Liver (tissue), 8 donors: ENCODE measurements at regions not wholly inside any gene's neighbourhood (a gene's known extent, or its start where the extent isn't known, plus 50 kb on each side); places are given as distances from the start of the nearest gene placed in this dataset.

ENCODE experiments used
- DNase-seq: peaks from one replicate; pipeline ENCODE4 v3.0.0-alpha.2; 2017; ENCODE audit warnings: low spot score
- H3K27ac ChIP-seq, 2 donors: one replicate each; pipeline ENCODE4 v1.7.0; 2013; ENCODE audit warnings: inconsistent platforms in 2 of 2, low read length in 2 of 2, control low read depth in 1 of 2, low read depth in 1 of 2, mild to moderate bottlenecking in 1 of 2
- H3K27me3 ChIP-seq, 4 donors: one replicate each; pipeline versions ENCODE4 v1.6.1 to v1.7.0; 2013; ENCODE audit warnings: low read length in 3 of 4, inconsistent platforms in 1 of 4, mild to moderate bottlenecking in 1 of 4, moderate library complexity in 1 of 4; ENCODE audit not compliant: control insufficient read depth in 4 of 4, insufficient read depth in 4 of 4
- H3K36me3 ChIP-seq, 4 donors: one replicate each; pipeline versions ENCODE4 v1.6.1 to v1.7.0; 2013; ENCODE audit warnings: low read length in 3 of 4, mild to moderate bottlenecking in 3 of 4, low read depth in 1 of 4, moderate library complexity in 1 of 4; ENCODE audit not compliant: control insufficient read depth in 4 of 4, insufficient read depth in 3 of 4
- H3K4me1 ChIP-seq, 4 donors: one replicate each; pipeline versions ENCODE4 v1.6.1 to v1.7.0; 2013; ENCODE audit warnings: low read length in 3 of 4, mild to moderate bottlenecking in 3 of 4, moderate library complexity in 1 of 4; ENCODE audit not compliant: control insufficient read depth in 4 of 4, insufficient read depth in 4 of 4
- H3K4me3 ChIP-seq, 3 donors: one replicate each; pipeline versions ENCODE4 v1.6.1 to v1.7.0; 2013; ENCODE audit warnings: low read length in 3 of 3, control low read depth in 1 of 3, low read depth in 1 of 3, mild to moderate bottlenecking in 1 of 3
- H3K9ac ChIP-seq, 2 donors: one replicate each; pipeline ENCODE4 v1.7.0; 2013; ENCODE audit warnings: low read length in 2 of 2, mild to moderate bottlenecking in 2 of 2, moderate library complexity in 2 of 2, control low read depth in 1 of 2, low read depth in 1 of 2
- H3K9me3 ChIP-seq, 4 donors: one replicate each; pipeline versions ENCODE4 v1.6.1 to v1.7.0; 2013; ENCODE audit warnings: low read length in 3 of 4; ENCODE audit not compliant: control insufficient read depth in 4 of 4
- ATF3 ChIP-seq: IDR thresholded peaks from 2 replicates; pipeline ENCODE4 v1.6.1; 2016; ENCODE audit warnings: antibody characterized with exemption
- CTCF ChIP-seq: fragments of 150-350 bp; IDR thresholded peaks from 2 replicates; pipeline ENCODE4 v1.5.1; 2017; ENCODE audit warnings: improper control_type of control experiment, low read depth, low read length; ENCODE audit not compliant: missing input control
- EGR1 ChIP-seq, 2 donors: IDR thresholded peaks; 2 replicates each; pipeline ENCODE4 v1.6.1; 2016 to 2018; ENCODE audit warnings: antibody characterized with exemption in 2 of 2, low read depth in 2 of 2
- FOXA1 ChIP-seq: IDR thresholded peaks from 2 replicates; pipeline ENCODE4 v1.6.1; 2016; ENCODE audit warnings: antibody characterized with exemption
- FOXA2 ChIP-seq: IDR thresholded peaks from 2 replicates; pipeline ENCODE4 v1.6.1; 2016; ENCODE audit warnings: antibody characterized with exemption
- GABPA ChIP-seq, 2 donors: IDR thresholded peaks in 1 of 2; conservative IDR thresholded peaks in 1 of 2; 2 replicates each; pipeline ENCODE4 v1.6.1; 2016; ENCODE audit warnings: antibody characterized with exemption in 2 of 2, mild to moderate bottlenecking in 1 of 2, moderate library complexity in 1 of 2
- HNF4A ChIP-seq, 2 donors: conservative IDR thresholded peaks; 2 replicates each; pipeline ENCODE4 v1.6.1; 2016; ENCODE audit warnings: antibody characterized with exemption in 2 of 2, mild to moderate bottlenecking in 2 of 2
- HNF4G ChIP-seq: IDR thresholded peaks from 2 replicates; pipeline ENCODE4 v1.6.1; 2016; ENCODE audit warnings: antibody characterized with exemption
- JUND ChIP-seq, 2 donors: IDR thresholded peaks; 2 replicates each; pipeline ENCODE4 v1.6.1; 2016; ENCODE audit warnings: antibody characterized with exemption in 2 of 2
- MAX ChIP-seq: IDR thresholded peaks from 2 replicates; pipeline ENCODE4 v1.6.1; 2016; ENCODE audit warnings: antibody characterized with exemption
- NR2F2 ChIP-seq: IDR thresholded peaks from 2 replicates; pipeline ENCODE4 v1.6.1; 2016; ENCODE audit warnings: antibody characterized with exemption
- RAD21 ChIP-seq, 2 donors: IDR thresholded peaks; 2 replicates each; pipeline ENCODE4 v1.6.1; 2016; ENCODE audit warnings: antibody characterized with exemption in 2 of 2, mild to moderate bottlenecking in 2 of 2
- REST ChIP-seq: IDR thresholded peaks from 2 replicates; pipeline ENCODE4 v1.6.1; 2016; ENCODE audit warnings: antibody characterized with exemption, mild to moderate bottlenecking
- RXRA ChIP-seq, 2 donors: IDR thresholded peaks; 2 replicates each; pipeline ENCODE4 v1.6.1; 2017 to 2018; ENCODE audit warnings: antibody characterized with exemption in 2 of 2, mild to moderate bottlenecking in 1 of 2
- SP1 ChIP-seq: IDR thresholded peaks from 2 replicates; pipeline ENCODE4 v1.6.1; 2018; ENCODE audit warnings: antibody characterized with exemption, mild to moderate bottlenecking
- TAF1 ChIP-seq: conservative IDR thresholded peaks from 2 replicates; pipeline ENCODE4 v1.6.1; 2016; ENCODE audit warnings: antibody characterized with exemption, mild to moderate bottlenecking
- YY1 ChIP-seq: IDR thresholded peaks from 2 replicates; pipeline ENCODE4 v1.6.1; 2016; ENCODE audit warnings: antibody characterized with exemption, mild to moderate bottlenecking
- ZBTB33 ChIP-seq: IDR thresholded peaks from 2 replicates; pipeline ENCODE4 v1.6.1; 2016; ENCODE audit warnings: antibody characterized with exemption
- WGBS: extraction: QIAGEN DNeasy Blood & Tissue Kit; methylation state at CpG from one replicate; pipeline ENCODE4 v1.1.7; 2013; 5-methylcytosine and 5-hydroxymethylcytosine counted together
- donor health status: healthy.
- donor health status: healthy.
- donor health status: healthy.
- donor health status: healthy.
- donor health status: healthy.

GRCh38 chr3:117114517-117115265 lies 405.1 kb downstream of the TUSC7 start (continued):
- TF ChIP-seq ZBTB33 (no peak), ATF3 (no peak), FOXA2 (no peak), MAX (no peak), HNF4G (no peak), RAD21 (IDR thresholded peaks at IDR 0.05) (no peak), EGR1 (IDR thresholded peaks at IDR 0.05; ENCODE audit: low read depth in 2 of 2) (no peak), GABPA (IDR thresholded peaks at IDR 0.05 in 1 of 2, conservative IDR thresholded peaks at IDR 0.05 in 1 of 2) (no peak), TAF1 (no peak), YY1 (no peak), NR2F2 (no peak), FOXA1 (no peak), SP1 (no peak)

GRCh38 chr3:117117188-117117936 lies 407.8 kb downstream of the TUSC7 start:
- H3K27me3 ChIP-seq = no peaks in the 10 kb centered on the region
- DNase-seq = no peak
- H3K4me3 ChIP-seq = no peak overlapping the region
- no peaks in the 10 kb centered on the region for H3K36me3 ChIP-seq
- 77% methylated on average over 2 of the region's 2 CpGs for WGBS
- no peaks in the 10 kb centered on the region for H3K4me1 ChIP-seq
- H3K9ac ChIP-seq = no peak overlapping the region
- TF ChIP-seq TAF1 (no peak), SP1 (no peak), NR2F2 (no peak), FOXA2 (no peak), GABPA (IDR thresholded peaks at IDR 0.05 in 1 of 2, conservative IDR thresholded peaks at IDR 0.05 in 1 of 2) (no peak), RAD21 (IDR thresholded peaks at IDR 0.05) (no peak), HNF4G (no peak), RXRA (IDR thresholded peaks at IDR 0.05) (no peak)
- no peak overlapping the region for H3K27ac ChIP-seq
- H3K9me3 ChIP-seq = no peaks in the 10 kb centered on the region

- 90% methylated on average over 1 of the region's 1 CpG for WGBS
- H3K36me3 ChIP-seq = no peaks in the 10 kb centered on the region
- H3K9me3 ChIP-seq = no peaks in the 10 kb centered on the region
- no peaks in the 10 kb centered on the region for H3K27me3 ChIP-seq
- H3K4me3 ChIP-seq = no peak overlapping the region
- no peak overlapping the region for H3K9ac ChIP-seq
- H3K27ac ChIP-seq = no peak overlapping the region
- DNase-seq = no peak
- H3K4me1 ChIP-seq = no peaks in the 10 kb centered on the region
- no peak for TF ChIP-seq JUND (IDR thresholded peaks at IDR 0.05)
- no peak for TF ChIP-seq MAX
- no peak for TF ChIP-seq RAD21 (IDR thresholded peaks at IDR 0.05)
- TF ChIP-seq FOXA1 = no peak
- no peak for TF ChIP-seq HNF4A (conservative IDR thresholded peaks at IDR 0.05)
- no peak for TF ChIP-seq CTCF
- no peak for TF ChIP-seq HNF4G
- TF ChIP-seq RXRA (IDR thresholded peaks at IDR 0.05) = no peak
- no peak for TF ChIP-seq GABPA (IDR thresholded peaks at IDR 0.05 in 1 of 2, conservative IDR thresholded peaks at IDR 0.05 in 1 of 2)
- no peak for TF ChIP-seq SP1
- no peak for TF ChIP-seq ATF3
- TF ChIP-seq EGR1 (IDR thresholded peaks at IDR 0.05; ENCODE audit: low read depth in 2 of 2) = no peak
- TF ChIP-seq YY1 = no peak
- TF ChIP-seq FOXA2 = no peak
- TF ChIP-seq REST = no peak
- no peak for TF ChIP-seq TAF1
- TF ChIP-seq NR2F2 = no peak
Observed at GRCh38 chr3:117118604-117119003, 409.0 kb downstream of the TUSC7 start.
